ENCODE measurements at regions not wholly inside any gene's neighbourhood (a gene's known extent, or its start where the extent isn't known, plus 50 kb on each side); places are given as distances from the start of the nearest gene placed in this dataset.

DNA sequence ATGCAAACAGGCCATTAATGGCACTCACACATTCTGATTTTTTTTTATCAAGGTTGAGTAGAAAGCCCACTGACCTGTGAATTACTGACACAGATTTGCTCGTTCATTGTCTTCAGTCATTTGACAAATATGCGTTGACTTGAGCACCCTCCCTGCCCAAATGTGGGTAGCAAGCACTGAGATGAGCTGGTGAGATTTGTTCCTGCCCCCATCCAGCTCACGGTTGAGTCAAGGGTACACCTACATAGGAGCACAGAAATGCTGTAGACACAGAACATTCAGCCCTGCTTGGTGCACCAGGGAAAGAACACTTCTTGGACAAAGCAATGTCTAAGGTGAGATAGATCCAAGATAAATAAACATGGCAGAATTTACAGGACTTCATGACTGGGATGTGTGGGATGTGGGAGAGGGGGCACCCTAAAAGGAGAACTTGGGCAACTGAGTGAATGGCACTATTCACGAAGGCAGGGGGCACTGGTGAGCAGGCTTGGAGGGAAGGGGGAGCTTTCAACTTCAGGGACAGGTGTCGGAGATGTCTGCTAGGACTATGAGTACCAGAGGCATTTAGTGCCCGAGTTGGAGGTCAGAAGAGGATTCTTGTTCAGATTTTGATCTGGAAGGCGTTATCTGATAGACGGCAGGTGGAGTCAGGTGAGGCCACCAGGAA is 213.4 kb downstream of the VRK1 start:
- in situ Hi-C loops (cut with MboI), result no loop called here
- DNase-seq, result no peak
- H2AFZ ChIP-seq, result no peak overlapping the region
- H3K79me2 ChIP-seq (ENCODE audit: insufficient read depth), result no peaks in the 10 kb centered on the region
- TF ChIP-seq EZH2 (IDR thresholded peaks at IDR 0.05; ENCODE audit: insufficient read depth, poor library complexity, severe bottlenecking) (no peak), EZH2phosphoT487 (IDR thresholded peaks at IDR 0.05; ENCODE audit: insufficient read depth, low read depth) (no peak)
- no peak overlapping the region for H3K4me2 ChIP-seq (ENCODE audit: unreplicated experiment)
- H3K9ac ChIP-seq, result no peak overlapping the region
- H3K4me1 ChIP-seq (ENCODE audit: insufficient read depth), result no peaks in the 10 kb centered on the region
- no peak overlapping the region for H3K4me3 ChIP-seq
- H3F3A ChIP-seq (ENCODE audit: insufficient read depth), result no peaks in the 10 kb centered on the region
- H3K9me2 ChIP-seq (ENCODE audit: insufficient read depth), result no peaks in the 10 kb centered on the region
- H3K27me3 ChIP-seq (replicated peaks; ENCODE audit: insufficient read depth), result no peaks in the 10 kb centered on the region
- no peaks in the 10 kb centered on the region for H4K20me1 ChIP-seq (ENCODE audit: insufficient read depth)
- H3K36me3 ChIP-seq (ENCODE audit: low read depth), result no peaks in the 10 kb centered on the region
- 14 to 21% methylated on average over 8 of the region's 8 CpGs for WGBS, 2 experiments (ENCODE audit: low coverage in 1 of 2, low lambda C conversion rate in 2 of 2, missing lambda C conversion rate in 2 of 2)
- H3K27ac ChIP-seq, result no peak overlapping the region
- no peaks in the 10 kb centered on the region for H3K9me3 ChIP-seq (ENCODE audit: low read depth)

DNA sequence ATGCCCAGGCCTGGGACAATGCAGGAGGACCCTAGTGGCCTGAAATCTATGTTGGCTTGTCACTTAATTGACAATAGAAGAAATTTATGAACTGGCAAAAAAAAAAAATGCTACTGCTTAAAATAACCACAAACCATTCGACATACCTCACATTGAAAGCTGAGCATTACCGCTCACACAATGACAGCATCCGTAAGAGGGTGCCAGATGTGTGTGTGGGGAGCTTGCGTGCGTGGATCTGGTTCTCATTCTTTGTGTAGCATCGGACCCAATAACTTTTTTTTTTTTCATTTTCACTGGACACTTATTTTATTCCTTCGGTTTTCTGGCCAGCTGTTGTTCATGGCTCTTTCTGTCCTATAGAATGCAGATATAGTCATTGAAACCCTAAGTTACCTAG is 216.7 kb downstream of the VRK1 start:
- Histone ChIP-seq H2AFZ (no peak overlapping the region), H3K27me3 (replicated peaks; ENCODE audit: insufficient read depth) (no peaks in the 10 kb centered on the region), H3K27ac (no peak overlapping the region), H3K4me3 (no peak overlapping the region), H3K9me3 (ENCODE audit: low read depth) (no peaks in the 10 kb centered on the region), H3K36me3 (ENCODE audit: low read depth) (no peaks in the 10 kb centered on the region), H3K9ac (no peak overlapping the region), H3K9me2 (ENCODE audit: insufficient read depth) (no peaks in the 10 kb centered on the region), H3F3A (ENCODE audit: insufficient read depth) (no peaks in the 10 kb centered on the region), H4K20me1 (ENCODE audit: insufficient read depth) (no peaks in the 10 kb centered on the region), H3K4me1 (ENCODE audit: insufficient read depth) (no peaks in the 10 kb centered on the region), H3K4me2 (ENCODE audit: unreplicated experiment) (no peak overlapping the region), H3K79me2 (ENCODE audit: insufficient read depth) (no peaks in the 10 kb centered on the region)
- 3 to 4% methylated on average over 7 of the region's 7 CpGs for WGBS, 2 experiments (ENCODE audit: low coverage in 1 of 2, low lambda C conversion rate in 2 of 2, missing lambda C conversion rate in 2 of 2)
- in situ Hi-C loops (cut with MboI), result no loop called here
- DNase-seq, result no peak
- no peak for TF ChIP-seq EZH2phosphoT487 (IDR thresholded peaks at IDR 0.05; ENCODE audit: insufficient read depth, low read depth)
- no peak for TF ChIP-seq EZH2 (IDR thresholded peaks at IDR 0.05; ENCODE audit: insufficient read depth, poor library complexity, severe bottlenecking)

DNA sequence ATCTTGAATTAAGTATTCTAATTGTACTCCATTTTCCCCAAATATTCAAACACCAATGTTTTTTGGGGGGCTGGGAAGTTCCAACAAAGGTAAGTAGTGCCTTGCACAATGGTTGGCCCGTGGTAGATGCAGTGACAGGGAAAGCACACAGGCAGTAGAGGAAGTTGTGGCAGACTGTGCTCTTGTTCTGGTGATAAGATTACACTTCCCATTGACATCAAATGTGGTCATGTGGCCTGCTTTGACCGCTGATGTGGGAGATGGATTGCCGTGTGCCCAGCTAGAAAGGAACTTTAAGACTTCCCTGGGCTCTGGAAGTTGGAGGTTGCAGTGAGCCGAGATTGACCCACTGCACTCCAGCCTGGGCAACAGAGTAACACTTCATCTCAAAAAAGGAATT is 223.8 kb downstream of the VRK1 start:
- DNase-seq, result no peak
- Histone ChIP-seq H3K4me3 (no peak overlapping the region), H3K27ac (no peak overlapping the region), H3K9me3 (ENCODE audit: low read depth) (no peaks in the 10 kb centered on the region), H4K20me1 (ENCODE audit: insufficient read depth) (no peaks in the 10 kb centered on the region), H3K79me2 (ENCODE audit: insufficient read depth) (no peaks in the 10 kb centered on the region), H3K9me2 (ENCODE audit: insufficient read depth) (no peaks in the 10 kb centered on the region), H3K9ac (no peak overlapping the region), H3K27me3 (replicated peaks; ENCODE audit: insufficient read depth) (no peaks in the 10 kb centered on the region), H2AFZ (no peak overlapping the region), H3K4me1 (ENCODE audit: insufficient read depth) (no peaks in the 10 kb centered on the region), H3F3A (ENCODE audit: insufficient read depth) (no peaks in the 10 kb centered on the region), H3K36me3 (ENCODE audit: low read depth) (no peaks in the 10 kb centered on the region), H3K4me2 (ENCODE audit: unreplicated experiment) (no peak overlapping the region)
- WGBS, 2 experiments (ENCODE audit: low coverage in 1 of 2, low lambda C conversion rate in 2 of 2, missing lambda C conversion rate in 2 of 2), result 32 to 42% methylated on average over 4 of the region's 4 CpGs
- TF ChIP-seq EZH2 (IDR thresholded peaks at IDR 0.05; ENCODE audit: insufficient read depth, poor library complexity, severe bottlenecking) (no peak), EZH2phosphoT487 (IDR thresholded peaks at IDR 0.05; ENCODE audit: insufficient read depth, low read depth) (no peak)
- in situ Hi-C loops (cut with MboI), result no loop called here

DNA sequence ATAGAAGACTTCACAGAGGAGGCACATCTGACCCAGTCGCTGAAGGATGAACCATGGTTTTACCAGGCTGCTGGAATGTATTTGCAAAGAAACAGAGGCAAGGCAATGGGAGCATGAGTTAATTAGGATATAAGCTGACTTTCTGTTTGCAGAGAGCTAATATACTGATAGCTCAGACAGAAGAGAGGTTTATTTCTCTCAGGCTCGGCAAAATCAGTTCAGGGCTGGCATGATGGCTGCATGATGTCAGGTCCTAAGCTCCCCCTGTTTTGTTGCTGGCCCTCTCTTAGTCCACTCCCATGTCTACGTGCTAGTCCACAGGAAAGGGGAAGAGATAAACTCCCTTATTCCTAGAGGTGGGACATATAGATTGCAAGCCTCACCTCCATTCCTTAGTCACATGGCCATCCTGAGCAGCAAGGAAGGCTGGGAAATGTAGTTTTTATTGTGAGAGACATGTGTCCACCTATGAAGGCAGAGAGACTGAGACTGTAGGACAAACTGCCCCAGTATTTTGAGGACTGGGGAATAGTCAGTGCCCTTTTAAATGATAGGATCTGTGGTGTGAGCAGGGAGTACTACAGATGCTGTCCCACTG is 224.5 kb downstream of the VRK1 start:
- H3K4me3 ChIP-seq, result no peak overlapping the region
- no peak for DNase-seq
- no peaks in the 10 kb centered on the region for H4K20me1 ChIP-seq (ENCODE audit: insufficient read depth)
- no peaks in the 10 kb centered on the region for H3K36me3 ChIP-seq (ENCODE audit: low read depth)
- no peaks in the 10 kb centered on the region for H3F3A ChIP-seq (ENCODE audit: insufficient read depth)
- H3K27ac ChIP-seq, result no peak overlapping the region
- no peaks in the 10 kb centered on the region for H3K4me1 ChIP-seq (ENCODE audit: insufficient read depth)
- no peaks in the 10 kb centered on the region for H3K79me2 ChIP-seq (ENCODE audit: insufficient read depth)
- in situ Hi-C loops (cut with MboI), result no loop called here
- H3K9ac ChIP-seq, result no peak overlapping the region
- H3K27me3 ChIP-seq (replicated peaks; ENCODE audit: insufficient read depth), result no peaks in the 10 kb centered on the region
- TF ChIP-seq EZH2phosphoT487 (IDR thresholded peaks at IDR 0.05; ENCODE audit: insufficient read depth, low read depth) (no peak), EZH2 (IDR thresholded peaks at IDR 0.05; ENCODE audit: insufficient read depth, poor library complexity, severe bottlenecking) (no peak)
- no peak overlapping the region for H3K4me2 ChIP-seq (ENCODE audit: unreplicated experiment)
- H2AFZ ChIP-seq, result no peak overlapping the region
- H3K9me2 ChIP-seq (ENCODE audit: insufficient read depth), result no peaks in the 10 kb centered on the region
- 22 to 30% methylated on average over 3 of the region's 3 CpGs for WGBS, 2 experiments (ENCODE audit: low coverage in 1 of 2, low lambda C conversion rate in 2 of 2, missing lambda C conversion rate in 2 of 2)
- H3K9me3 ChIP-seq (ENCODE audit: low read depth), result no peaks in the 10 kb centered on the region

Data from GM23248 (cell line).